GM18502 (cell line): ENCODE measurements at regions not wholly inside any gene's neighbourhood (a gene's known extent, or its start where the extent isn't known, plus 50 kb on each side); places are given as distances from the start of the nearest gene placed in this dataset.

Experiments used
- ATAC-seq: cut with Tn5 transposase; IDR thresholded peaks from one replicate; pipeline ENCODE4 v1.9.1; 2021; ENCODE audit warnings: mild to moderate bottlenecking; ENCODE audit not compliant: unreplicated experiment, poor library complexity

GRCh38 chr4:13836946-13837912 lies 209.7 kb upstream of the BOD1L1 start:
- ATAC-seq: no peak

- ATAC-seq: no peak
Measured at GRCh38 chr4:13840502-13841190, 213.1 kb upstream of the BOD1L1 start.

GRCh38 chr4:13844740-13845139 lies 217.2 kb upstream of the BOD1L1 start:
- no peak for ATAC-seq

GRCh38 chr4:13849778-13850177 lies 222.3 kb upstream of the BOD1L1 start:
- ATAC-seq: no peak

GRCh38 chr4:13851085-13851940 lies 223.8 kb upstream of the BOD1L1 start:
- no peak for ATAC-seq

- ATAC-seq: no peak
Measured at GRCh38 chr4:13852411-13852810, 224.9 kb upstream of the BOD1L1 start.

GRCh38 chr4:13856387-13856786 lies 228.9 kb upstream of the BOD1L1 start:
- no peak for ATAC-seq

- no peak for ATAC-seq
Measured at GRCh38 chr4:13857397-13857796, 229.9 kb upstream of the BOD1L1 start.

- ATAC-seq: no peak
Measured at GRCh38 chr4:13857800-13858199, 230.3 kb upstream of the BOD1L1 start.

GRCh38 chr4:13859423-13859822 lies 231.9 kb upstream of the BOD1L1 start:
- no peak for ATAC-seq

- no peak for ATAC-seq
Measured at GRCh38 chr4:13860126-13860525, 232.6 kb upstream of the BOD1L1 start.

- no peak for ATAC-seq
Measured at GRCh38 chr4:13865871-13866669, 238.5 kb upstream of the BOD1L1 start.

- no peak for ATAC-seq
Measured at GRCh38 chr4:13866881-13867280, 239.4 kb upstream of the BOD1L1 start.

GRCh38 chr4:13872155-13872554 lies 244.6 kb upstream of the BOD1L1 start:
- ATAC-seq: no peak

GRCh38 chr4:13872955-13873354 lies 245.4 kb upstream of the BOD1L1 start:
- ATAC-seq: no peak

GRCh38 chr4:13875181-13875580 lies 247.7 kb upstream of the BOD1L1 start:
- no peak for ATAC-seq

- ATAC-seq: no peak
Measured at GRCh38 chr4:13876131-13876530, 248.6 kb upstream of the BOD1L1 start.

- no peak for ATAC-seq
Measured at GRCh38 chr4:13876940-13877339, 249.4 kb upstream of the BOD1L1 start.

GRCh38 chr4:13877626-13878025 lies 250.1 kb upstream of the BOD1L1 start:
- no peak for ATAC-seq

GRCh38 chr4:13881892-13882291 lies 254.4 kb upstream of the BOD1L1 start:
- ATAC-seq: no peak
